HG03139 (cell line): ENCODE measurements at regions not wholly inside any gene's neighbourhood (a gene's known extent, or its start where the extent isn't known, plus 50 kb on each side); places are given as distances from the start of the nearest gene placed in this dataset.
"Not testable (repeated sequence)": the region's sequence is repeated elsewhere in the genome, so short reads cannot be mapped to it uniquely, and the experiment has no call there.

Experiments
- ATAC-seq: cut with Tn5 transposase; IDR thresholded peaks from one replicate; pipeline ENCODE4 v1.9.1; 2021; ENCODE audit not compliant: unreplicated experiment

- no peak for ATAC-seq
These were observed 208.2 kb upstream of the DCC start for GRCh38 chr18:52131845-52132244.

DNA sequence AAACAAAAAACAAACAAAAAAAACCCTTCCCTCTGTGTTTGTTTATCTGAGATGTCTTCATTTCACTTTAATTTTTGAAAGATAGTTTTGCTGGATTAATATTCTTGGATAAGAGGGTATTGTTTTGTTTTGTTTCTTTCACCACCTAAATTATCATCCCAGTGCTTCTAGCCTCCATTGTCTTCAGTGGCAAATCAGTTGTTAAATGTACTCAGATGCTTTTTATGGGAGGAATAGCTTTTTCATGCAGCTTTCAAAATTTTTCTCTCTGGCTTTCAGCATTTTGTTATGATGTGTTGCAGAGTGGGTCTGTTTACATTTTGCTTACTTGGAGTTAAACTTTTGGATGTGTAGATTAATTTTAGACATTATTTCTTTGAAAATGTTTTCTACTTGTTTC lies 203.5 kb upstream of the DCC start:
- no peak for ATAC-seq

GRCh38 chr18:52140986-52141385 lies 199.0 kb upstream of the DCC start:
- no peak for ATAC-seq

- ATAC-seq: no peak
These were observed 189.9 kb upstream of the DCC start for GRCh38 chr18:52150050-52150449.

- no peak for ATAC-seq
These were observed 188.0 kb upstream of the DCC start for GRCh38 chr18:52152036-52152435.

GRCh38 chr18:52156166-52156565 lies 183.8 kb upstream of the DCC start:
- no peak for ATAC-seq

- ATAC-seq: no peak
These were observed 179.4 kb upstream of the DCC start for GRCh38 chr18:52160636-52161035.

DNA sequence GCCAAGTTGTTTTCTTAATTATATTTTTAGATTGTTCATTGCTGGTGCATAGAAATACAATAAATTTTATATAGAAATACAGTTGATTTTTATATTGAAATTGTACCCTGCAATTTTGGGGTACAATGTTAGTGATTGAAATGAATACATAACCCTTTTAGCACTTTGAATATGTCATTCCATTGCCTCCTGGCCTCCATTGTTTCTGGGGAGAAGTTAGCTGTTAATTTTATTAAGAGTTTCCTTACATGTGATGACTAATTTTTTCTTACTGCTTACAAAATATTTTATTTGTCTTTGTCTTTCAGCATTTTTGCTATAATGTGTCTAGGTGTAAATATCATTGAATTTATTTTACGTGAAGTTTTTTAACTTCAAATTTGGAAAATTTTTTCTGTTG lies 176.5 kb upstream of the DCC start:
- no peak for ATAC-seq

DNA sequence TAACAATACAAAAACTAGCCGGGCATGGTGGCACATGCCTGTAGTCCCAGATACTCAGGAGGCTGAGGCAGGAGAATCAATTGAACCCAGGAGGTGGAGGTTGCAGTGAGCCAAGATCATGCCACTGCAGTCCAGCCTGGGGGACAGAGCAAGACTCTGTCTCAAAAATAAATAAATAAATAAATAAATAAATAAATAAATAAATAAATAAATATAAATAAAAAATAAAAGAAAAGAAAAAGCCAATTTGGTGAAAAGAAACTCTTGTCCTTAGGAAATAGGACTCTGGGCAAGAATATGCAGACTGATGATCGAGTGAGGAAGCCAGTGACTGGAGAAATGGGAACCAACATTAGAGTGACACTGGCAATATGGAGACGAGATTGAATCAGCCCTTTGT lies 171.9 kb upstream of the DCC start:
- ATAC-seq: not testable (repeated sequence)

- no peak for ATAC-seq
These were observed 165.8 kb upstream of the DCC start for GRCh38 chr18:52174220-52174619.

DNA sequence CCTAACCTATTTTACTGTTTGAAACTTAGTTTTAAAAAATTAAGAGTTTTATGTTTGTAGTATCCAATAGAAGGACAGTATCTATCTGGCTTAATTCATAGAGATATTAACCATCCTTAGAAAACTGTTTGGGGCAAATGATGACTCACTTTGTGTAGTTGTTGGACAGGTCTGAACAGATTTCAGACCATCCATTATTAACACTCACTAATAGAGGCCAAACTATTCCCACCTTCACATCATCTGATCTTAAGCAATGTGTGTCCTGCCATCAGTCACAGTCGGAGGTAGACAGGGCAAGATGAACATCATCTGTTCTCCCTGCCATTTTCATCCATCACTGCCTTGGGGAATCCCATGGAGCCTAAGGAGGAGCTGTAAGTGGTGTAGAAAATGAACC lies 164.6 kb upstream of the DCC start:
- no peak for ATAC-seq

DNA sequence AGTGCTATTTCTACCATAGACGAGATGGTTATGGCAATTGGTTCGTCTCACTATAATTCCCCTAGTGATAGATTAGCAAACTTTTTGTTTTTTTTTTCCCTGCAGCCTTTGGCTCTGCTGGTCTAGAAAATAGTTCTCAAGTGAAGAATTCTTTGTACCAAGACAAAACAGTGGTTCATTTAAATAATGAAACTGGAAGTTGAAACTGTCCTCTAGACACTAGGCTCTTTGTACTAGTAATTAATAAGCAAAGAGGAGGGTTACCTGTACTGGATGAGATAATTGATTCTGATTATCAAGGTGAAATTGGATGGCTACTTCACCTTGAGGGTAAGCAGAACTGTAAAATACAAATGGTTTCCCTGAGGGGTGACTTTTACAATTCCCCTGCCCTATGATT lies 156.9 kb upstream of the DCC start:
- no peak for ATAC-seq

GRCh38 chr18:52190195-52190594 lies 149.8 kb upstream of the DCC start:
- no peak for ATAC-seq

GRCh38 chr18:52190631-52191030 lies 149.4 kb upstream of the DCC start:
- ATAC-seq: no peak

GRCh38 chr18:52200406-52200805 lies 139.6 kb upstream of the DCC start:
- ATAC-seq: no peak

GRCh38 chr18:52200921-52201663 lies 138.9 kb upstream of the DCC start:
- no peak for ATAC-seq

DNA sequence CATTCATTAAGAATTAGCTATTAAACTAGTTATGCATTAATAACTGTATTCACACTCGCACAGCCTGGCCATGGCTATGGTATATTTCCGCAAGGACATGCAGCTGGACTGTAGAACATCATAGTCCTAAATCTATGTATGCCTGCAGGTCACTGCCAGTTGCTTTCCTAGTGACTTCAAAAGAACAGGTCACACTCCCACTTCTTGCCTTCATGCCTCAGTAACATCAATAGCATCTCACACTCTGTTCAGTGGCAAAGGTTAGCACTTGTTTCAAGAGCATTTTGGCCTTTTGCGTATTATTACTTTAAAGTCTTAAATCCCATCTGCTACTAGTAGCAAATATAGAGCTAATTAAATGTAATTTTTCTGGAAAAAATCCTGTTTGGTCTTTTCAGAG lies 131.4 kb upstream of the DCC start:
- ATAC-seq: no peak

GRCh38 chr18:52216109-52216508 lies 123.9 kb upstream of the DCC start:
- no peak for ATAC-seq

GRCh38 chr18:52216666-52217065 lies 123.3 kb upstream of the DCC start:
- no peak for ATAC-seq

- no peak for ATAC-seq
These were observed 120.9 kb upstream of the DCC start for GRCh38 chr18:52219102-52219501.

GRCh38 chr18:52220062-52220591 lies 119.9 kb upstream of the DCC start:
- ATAC-seq: no peak

GRCh38 chr18:52222211-52222610 lies 117.8 kb upstream of the DCC start:
- no peak for ATAC-seq

GRCh38 chr18:52227536-52227935 lies 112.5 kb upstream of the DCC start:
- ATAC-seq: no peak
